H1 (cell line): ENCODE measurements at regions not wholly inside any gene's neighbourhood (a gene's known extent, or its start where the extent isn't known, plus 50 kb on each side); places are given as distances from the start of the nearest gene placed in this dataset.

Experiments used
- CTCF ChIA-PET: fragments of 300-600 bp; sonication (Branson Sonifier 250); formaldehyde crosslinking; loops from one replicate; lab custom pipeline; 2021; ENCODE audit not compliant: partially characterized antibody; lab: Charles Lee
- POLR2A ChIA-PET: fragments of 300-600 bp; sonication (Branson Sonifier 250); formaldehyde crosslinking; loops from one replicate; lab custom pipeline; 2021; ENCODE audit warnings: inconsistent platforms; ENCODE audit not compliant: partially characterized antibody; lab: Charles Lee
- DNase-seq, 2 experiments: peaks; one replicate each; pipeline versions ENCODE4 v3.0.0 to v3.0.0-alpha.2; 2010 to 2022; ENCODE audit warnings: low spot score in 2 of 2, low read depth in 1 of 2, mixed read lengths in 1 of 2
- FAIRE-seq: peaks from 2 replicates; lab custom pipeline; 2011; peaks lifted over from hg19 to GRCh38; lab: Jason Lieb, UNC
- H2AFZ ChIP-seq: 2 replicates; pipeline ENCODE4 v1.8.1; 2012; ENCODE audit warnings: low read length, inconsistent platforms
- H2AK5ac ChIP-seq: 2 replicates; pipeline ENCODE4 v1.6.1; 2013; ENCODE audit warnings: low read depth, low read length
- H2BK120ac ChIP-seq: replicated peaks from 2 replicates; pipeline ENCODE3; 2013; ENCODE audit warnings: low read depth, low read length, inconsistent platforms
- H2BK12ac ChIP-seq: 2 replicates; pipeline ENCODE4 v1.6.1; 2013; ENCODE audit warnings: low read depth, low read length
- H2BK15ac ChIP-seq: 2 replicates; pipeline ENCODE4 v1.6.1; 2013; ENCODE audit warnings: low read length
- H2BK20ac ChIP-seq: 2 replicates; pipeline ENCODE4 v1.6.1; 2013; ENCODE audit warnings: low read length
- H2BK5ac ChIP-seq: 2 replicates; pipeline ENCODE4 v1.6.1; 2013; ENCODE audit warnings: low read depth, low read length
- H3K14ac ChIP-seq: 2 replicates; pipeline ENCODE4 v1.6.1; 2013; ENCODE audit warnings: inconsistent platforms; ENCODE audit not compliant: insufficient read length
- H3K18ac ChIP-seq: 2 replicates; pipeline ENCODE4 v1.6.1; 2013; ENCODE audit warnings: low read length; ENCODE audit errors: extremely low read depth
- H3K23ac ChIP-seq: 2 replicates; pipeline ENCODE4 v1.6.1; 2013; ENCODE audit warnings: inconsistent platforms; ENCODE audit not compliant: insufficient read length
- H3K23me2 ChIP-seq: 2 replicates; pipeline ENCODE4 v1.6.1; 2013; ENCODE audit warnings: low read depth, low read length
- H3K27ac ChIP-seq: 2 replicates; pipeline ENCODE4 v1.6.1; 2011; ENCODE audit warnings: low read depth, low read length, inconsistent platforms
- H3K27me3 ChIP-seq, 4 experiments: replicated peaks in 1 of 4; 1 replicate in 1 of 4; 2 replicates in 3 of 4; pipeline versions ENCODE4 v1.6.1 to v1.8.1; 2011 to 2013; ENCODE audit warnings: low read length in 3 of 4, mild to moderate bottlenecking in 3 of 4, inconsistent platforms in 2 of 4, mixed read lengths in 2 of 4, moderate library complexity in 1 of 4; ENCODE audit not compliant: control insufficient read depth in 3 of 4, insufficient read depth in 3 of 4; ENCODE audit errors: extremely low read depth in 1 of 4
- H3K36me3 ChIP-seq, 4 experiments: 2 replicates each; pipeline versions ENCODE4 v1.6.1 to v1.8.1; 2011 to 2013; ENCODE audit warnings: mild to moderate bottlenecking in 4 of 4, low read length in 3 of 4, moderate library complexity in 2 of 4, control low read depth in 1 of 4, inconsistent platforms in 1 of 4; ENCODE audit not compliant: insufficient read depth in 4 of 4, control insufficient read depth in 2 of 4
- H3K4ac ChIP-seq: replicated peaks from 2 replicates; pipeline ENCODE3; 2013; ENCODE audit warnings: low read length, low read depth, mixed read lengths, inconsistent platforms; ENCODE audit not compliant: insufficient read length
- H3K4me1 ChIP-seq, 4 experiments: replicated peaks in 1 of 4; 1 replicate in 1 of 4; 2 replicates in 3 of 4; pipeline versions ENCODE4 v1.6.1 to v1.8.1; 2011 to 2013; ENCODE audit warnings: low read length in 3 of 4, inconsistent platforms in 2 of 4, mixed read lengths in 1 of 4; ENCODE audit not compliant: insufficient read depth in 4 of 4, control insufficient read depth in 3 of 4
- H3K4me2 ChIP-seq, 2 experiments: 2 replicates each; pipeline versions ENCODE4 v1.6.1 to v1.8.1; 2011 to 2013; ENCODE audit warnings: low read depth in 2 of 2, low read length in 2 of 2, control low read depth in 1 of 2, inconsistent platforms in 1 of 2, mild to moderate bottlenecking in 1 of 2; ENCODE audit not compliant: insufficient read depth in 1 of 2
- H3K4me3 ChIP-seq, 4 experiments: fragments of 200-600, 300-600 bp in 1 of 4; sonication (generic), shearing (Covaris generic), sonication (Bioruptor Twin) in 1 of 4; 2 replicates each; pipeline versions ENCODE4 v1.5.1 to v1.8.1; 2011 to 2016; ENCODE audit warnings: low read length in 4 of 4, low read depth in 3 of 4, control low read depth in 2 of 4, inconsistent platforms in 2 of 4, mild to moderate bottlenecking in 2 of 4, mixed read lengths in 1 of 4, moderate library complexity in 1 of 4; ENCODE audit not compliant: insufficient read depth in 2 of 4; ENCODE audit errors: extremely low read depth in 1 of 4
- H3K56ac ChIP-seq: replicated peaks from 2 replicates; pipeline ENCODE3; 2013; ENCODE audit warnings: low read depth, mild to moderate bottlenecking, mixed read lengths, low read length, inconsistent platforms; ENCODE audit not compliant: insufficient read length
- H3K79me1 ChIP-seq: 2 replicates; pipeline ENCODE4 v1.6.1; 2013; ENCODE audit warnings: low read depth, low read length, control low read depth
- H3K79me2 ChIP-seq, 2 experiments: 2 replicates each; pipeline versions ENCODE4 v1.6.1 to v1.8.1; 2012 to 2013; ENCODE audit warnings: low read length in 2 of 2, mild to moderate bottlenecking in 2 of 2, inconsistent platforms in 1 of 2; ENCODE audit not compliant: insufficient read depth in 2 of 2, control insufficient read depth in 1 of 2
- H3K9ac ChIP-seq, 4 experiments: replicated peaks in 1 of 4; 1 replicate in 1 of 4; 2 replicates in 3 of 4; pipeline versions ENCODE4 v1.6.1 to v1.8.1; 2011 to 2013; ENCODE audit warnings: low read depth in 3 of 4, low read length in 3 of 4, control low read depth in 2 of 4, mild to moderate bottlenecking in 2 of 4, moderate library complexity in 2 of 4, inconsistent platforms in 1 of 4; ENCODE audit errors: extremely low read depth in 1 of 4
- H3K9me3 ChIP-seq, 2 experiments: 2 replicates each; pipeline versions ENCODE4 v1.6.1 to v1.8.1; 2012 to 2013; ENCODE audit warnings: mild to moderate bottlenecking in 2 of 2, moderate library complexity in 2 of 2, control low read depth in 1 of 2, inconsistent platforms in 1 of 2, low read depth in 1 of 2, low read length in 1 of 2, mixed read lengths in 1 of 2; ENCODE audit not compliant: insufficient read depth in 2 of 2
- H4K20me1 ChIP-seq, 2 experiments: replicated peaks in 1 of 2; 2 replicates each; pipeline versions ENCODE3 to v1.8.1; 2011 to 2013; ENCODE audit warnings: inconsistent platforms in 2 of 2, low read length in 2 of 2, mild to moderate bottlenecking in 1 of 2; ENCODE audit not compliant: insufficient read depth in 2 of 2, control insufficient read depth in 1 of 2
- H4K5ac ChIP-seq: 2 replicates; pipeline ENCODE4 v1.6.1; 2013; ENCODE audit warnings: low read length, low read depth, mixed read lengths, inconsistent platforms; ENCODE audit not compliant: insufficient read length
- H4K8ac ChIP-seq: 2 replicates; pipeline ENCODE4 v1.8.0; 2013; ENCODE audit warnings: mild to moderate bottlenecking, moderate library complexity, low read length, inconsistent platforms; ENCODE audit not compliant: insufficient read depth; ENCODE audit errors: extremely low read depth
- H4K91ac ChIP-seq: replicated peaks from 2 replicates; pipeline ENCODE3; 2013; ENCODE audit warnings: low read length, mixed read lengths, inconsistent platforms; ENCODE audit not compliant: insufficient read length
- ATF2 ChIP-seq: IDR thresholded peaks from 2 replicates; pipeline ENCODE4 v1.6.1; 2012; ENCODE audit warnings: low read length, inconsistent platforms
- BRCA1 ChIP-seq: IDR thresholded peaks from 2 replicates; pipeline ENCODE4 v1.6.1; 2012; ENCODE audit warnings: low read depth, low read length, improper control_type of control experiment
- GTF2F1 ChIP-seq: IDR thresholded peaks from 2 replicates; pipeline ENCODE4 v1.6.1; 2012; ENCODE audit warnings: low read depth, low read length, improper control_type of control experiment, borderline replicate concordance
- POU5F1 ChIP-seq: IDR thresholded peaks from 2 replicates; pipeline ENCODE4 v1.6.1; 2011; ENCODE audit warnings: low read depth, mild to moderate bottlenecking, low read length, moderate library complexity
- ZNF274 ChIP-seq: IDR thresholded peaks from 2 replicates; pipeline ENCODE4 v1.7.0; 2012; ENCODE audit warnings: low read length, borderline replicate concordance; ENCODE audit errors: extremely low read depth
- WGBS, 2 experiments: shearing (Covaris generic) in 1 of 2; methylation state at CpG; one replicate each; pipeline versions ENCODE4 v1.1.6 to v1.1.7; 2013 to 2015; ENCODE audit warnings: low lambda C conversion rate in 2 of 2, mixed read lengths in 2 of 2, inconsistent platforms in 1 of 2, low coverage in 1 of 2, missing lambda C conversion rate in 1 of 2; ENCODE audit not compliant: insufficient replicate concordance in 2 of 2, insufficient coverage in 1 of 2, insufficient read length in 1 of 2; ENCODE audit errors: extremely low coverage in 1 of 2, missing lambda C conversion rate in 1 of 2; 5-methylcytosine and 5-hydroxymethylcytosine counted together

GRCh38 chr13:90299238-90299637 lies 1048.2 kb upstream of the MIR17HG start:
- Histone ChIP-seq H2BK15ac (no peak overlapping the region), H3K36me3 (no peaks in the 10 kb centered on the region), H3K14ac (no peak overlapping the region), H3K4me2 (no peak overlapping the region), H3K9ac (no peak overlapping the region), H3K23ac (no peak overlapping the region), H3K4me1 (peaks cover 0 to 2% (median 0%) of the 10 kb centered on the region in 4 experiments; a peak in 1 of 7 replicates), H3K56ac (no peak overlapping the region), H3K18ac (no peak overlapping the region; the same call in 1 of the 2 replicates), H3K23me2 (no peaks in the 10 kb centered on the region), H2BK12ac (no peak overlapping the region), H2AFZ (no peak overlapping the region), H2BK20ac (no peak overlapping the region), H4K5ac (no peak overlapping the region), H3K27me3 (no peaks in the 10 kb centered on the region), H4K20me1 (no peaks in the 10 kb centered on the region), H4K91ac (no peak overlapping the region), H3K79me1 (no peaks in the 10 kb centered on the region), H3K4ac (peak overlapping the region; percentile 92), H2BK5ac (no peak overlapping the region), H3K27ac (no peak overlapping the region), H2BK120ac (no peak overlapping the region), H3K4me3 (no peak overlapping the region), H2AK5ac (no peak overlapping the region; the same call in 1 of the 2 replicates), H3K79me2 (no peaks in the 10 kb centered on the region), H4K8ac (no peak overlapping the region), H3K9me3 (no peaks in the 10 kb centered on the region)
- POLR2A ChIA-PET, result no interaction called here
- FAIRE-seq, result no peak
- no peak for TF ChIP-seq BRCA1
- 0 out of 2 replicates have a peak, but pooled peaks have one; percentile 65 for TF ChIP-seq POU5F1
- no peak for TF ChIP-seq ZNF274
- no peak for TF ChIP-seq ATF2
- no peak for TF ChIP-seq GTF2F1
- CTCF ChIA-PET, result interaction anchor here (0.6 to 1.3 kb wide), 3 partner anchors 19 to 962 kb away, joined by 3 to 5 read pairs (median 3); no protein-coding TSS in a partner anchor
- DNase-seq, result no peak
- WGBS, 2 experiments, result 96% methylated on average over 5 of the region's 5 CpGs; no CpG with 5 or more reads in 1 of the 2 experiments
